22Rv1 (cell line): ENCODE measurements at regions not wholly inside any gene's neighbourhood (a gene's known extent, or its start where the extent isn't known, plus 50 kb on each side); places are given as distances from the start of the nearest gene placed in this dataset.

ENCODE experiments used
- ZFX ChIP-seq: fragments of 450-650 bp; IDR thresholded peaks from 2 replicates; pipeline ENCODE4 v1.6.1; 2017; ENCODE audit warnings: antibody characterized with exemption, borderline replicate concordance
- TF ChIP-seq, protein P1 (sequence below): fragments of 450-650 bp; IDR thresholded peaks from 2 replicates; pipeline ENCODE4 v1.5.1; 2017; ENCODE audit warnings: mild to moderate bottlenecking

GRCh38 chr4:119851649-119852048 is 215.0 kb downstream of the MAD2L1 start:
- TF ChIP-seq, protein P1, sequence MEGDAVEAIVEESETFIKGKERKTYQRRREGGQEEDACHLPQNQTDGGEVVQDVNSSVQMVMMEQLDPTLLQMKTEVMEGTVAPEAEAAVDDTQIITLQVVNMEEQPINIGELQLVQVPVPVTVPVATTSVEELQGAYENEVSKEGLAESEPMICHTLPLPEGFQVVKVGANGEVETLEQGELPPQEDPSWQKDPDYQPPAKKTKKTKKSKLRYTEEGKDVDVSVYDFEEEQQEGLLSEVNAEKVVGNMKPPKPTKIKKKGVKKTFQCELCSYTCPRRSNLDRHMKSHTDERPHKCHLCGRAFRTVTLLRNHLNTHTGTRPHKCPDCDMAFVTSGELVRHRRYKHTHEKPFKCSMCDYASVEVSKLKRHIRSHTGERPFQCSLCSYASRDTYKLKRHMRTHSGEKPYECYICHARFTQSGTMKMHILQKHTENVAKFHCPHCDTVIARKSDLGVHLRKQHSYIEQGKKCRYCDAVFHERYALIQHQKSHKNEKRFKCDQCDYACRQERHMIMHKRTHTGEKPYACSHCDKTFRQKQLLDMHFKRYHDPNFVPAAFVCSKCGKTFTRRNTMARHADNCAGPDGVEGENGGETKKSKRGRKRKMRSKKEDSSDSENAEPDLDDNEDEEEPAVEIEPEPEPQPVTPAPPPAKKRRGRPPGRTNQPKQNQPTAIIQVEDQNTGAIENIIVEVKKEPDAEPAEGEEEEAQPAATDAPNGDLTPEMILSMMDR: no peak
- TF ChIP-seq ZFX: no peak
